SU-DHL-6 (cell line): ENCODE measurements at regions not wholly inside any gene's neighbourhood (a gene's known extent, or its start where the extent isn't known, plus 50 kb on each side); places are given as distances from the start of the nearest gene placed in this dataset.

Source experiments
- CTCF ChIP-seq: fragments of 200-600 bp; sonication (generic); IDR thresholded peaks from one replicate; pipeline ENCODE4 v1.5.1; 2017; ENCODE audit warnings: antibody characterized with exemption, mild to moderate bottlenecking, low read length, moderate library complexity; ENCODE audit not compliant: insufficient read depth, poor library complexity, severe bottlenecking
- EZH2phosphoT487 ChIP-seq: fragments of 200-600 bp; sonication (generic), shearing (Covaris generic); conservative IDR thresholded peaks from 2 replicates; pipeline ENCODE4 v1.6.1; 2018; ENCODE audit warnings: mild to moderate bottlenecking, antibody characterized with exemption, low read length, moderate library complexity, mixed read lengths

- TF ChIP-seq CTCF (no peak), EZH2phosphoT487 (no peak)
These were observed 228.0 kb upstream of the LDB2 start for GRCh38 chr4:17126321-17126966.
